ACC112 (cell line): ENCODE measurements at regions not wholly inside any gene's neighbourhood (a gene's known extent, or its start where the extent isn't known, plus 50 kb on each side); places are given as distances from the start of the nearest gene placed in this dataset.

Experiments
- H2AFZ ChIP-seq: fragments of 200-600 bp; sonication (generic); one replicate; pipeline ENCODE4 v1.6.0; 2017; ENCODE audit warnings: antibody characterized with exemption, low read length; ENCODE audit not compliant: unreplicated experiment
- H3K27ac ChIP-seq: fragments of 200-600 bp; sonication (generic); 2 replicates; pipeline ENCODE4 v1.5.1; 2014; ENCODE audit warnings: low read depth, mild to moderate bottlenecking, antibody characterized with exemption, low read length, moderate library complexity
- H3K27me3 ChIP-seq: fragments of 200-600 bp; sonication (generic); 2 replicates; pipeline ENCODE4 v1.6.1; 2014; ENCODE audit warnings: mild to moderate bottlenecking, antibody characterized with exemption, low read length, moderate library complexity, mixed read lengths; ENCODE audit not compliant: insufficient read depth
- H3K36me3 ChIP-seq: fragments of 200-600 bp; sonication (generic); 2 replicates; pipeline ENCODE4 v1.6.1; 2016; ENCODE audit warnings: mild to moderate bottlenecking, antibody characterized with exemption, low read length, moderate library complexity, mixed read lengths; ENCODE audit not compliant: insufficient read depth
- H3K4me1 ChIP-seq: fragments of 200-600 bp; sonication (generic); one replicate; pipeline ENCODE4 v1.6.1; 2016; ENCODE audit warnings: low read length, mixed read lengths; ENCODE audit not compliant: insufficient read depth, unreplicated experiment, control insufficient read depth
- H3K4me3 ChIP-seq: fragments of 200-600 bp; sonication (generic); 2 replicates; pipeline ENCODE4 v1.5.1; 2014; ENCODE audit warnings: mild to moderate bottlenecking, low read depth, low read length
- H3K79me2 ChIP-seq: fragments of 200-600 bp; sonication (generic); one replicate; pipeline ENCODE4 v1.6.0; 2016; ENCODE audit warnings: low read length; ENCODE audit not compliant: control insufficient read depth, unreplicated experiment, insufficient read depth

- no peaks in the 10 kb centered on the region for H3K36me3 ChIP-seq
- no peak overlapping the region for H2AFZ ChIP-seq
- peaks cover 12% of the 10 kb centered on the region; the same call in 1 of the 2 replicates for H3K27me3 ChIP-seq
These were observed 72.8 kb upstream of the RAI2 start for GRCh38 chrX:17933856-17934255.

GRCh38 chrX:17932781-17933180, 71.7 kb upstream of the RAI2 start:
- Histone ChIP-seq H3K27ac (no peak overlapping the region), H3K79me2 (no peaks in the 10 kb centered on the region), H3K36me3 (no peaks in the 10 kb centered on the region), H2AFZ (no peak overlapping the region), H3K27me3 (peaks cover 7% of the 10 kb centered on the region; the same call in 1 of the 2 replicates), H3K4me1 (peaks cover 13% of the 10 kb centered on the region), H3K4me3 (no peak overlapping the region)

More at GRCh38 chrX:17933856-17934255, 72.8 kb upstream of the RAI2 start:
- Histone ChIP-seq H3K27ac (no peak overlapping the region), H3K79me2 (no peaks in the 10 kb centered on the region), H3K4me3 (no peak overlapping the region), H3K4me1 (peaks cover 13% of the 10 kb centered on the region)

DNA sequence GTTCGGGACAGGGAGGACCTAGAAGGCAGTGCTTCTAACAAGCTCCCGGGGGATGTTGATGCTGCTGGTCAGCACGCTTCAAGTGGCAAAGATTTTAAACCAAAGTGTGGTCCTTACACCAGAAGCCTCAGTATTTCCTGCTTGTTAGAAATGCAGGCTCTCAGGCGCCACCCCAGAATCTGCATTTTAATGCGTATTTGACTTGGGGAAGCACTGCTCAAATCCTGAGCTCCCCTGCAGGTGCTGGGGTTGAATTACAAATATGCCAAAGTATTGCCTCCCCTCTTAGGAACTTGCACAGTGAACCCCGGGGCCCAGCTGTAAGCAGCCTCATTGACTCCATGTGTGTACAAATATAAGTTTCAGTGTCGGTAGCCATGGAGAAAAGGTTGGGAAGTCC, 70.8 kb upstream of the RAI2 start:
- Histone ChIP-seq H3K4me3 (no peak overlapping the region), H3K27me3 (0 out of 2 replicates have a peak, but pooled peaks cover 4% of the 10 kb centered on the region), H3K4me1 (peaks cover 13% of the 10 kb centered on the region), H3K79me2 (no peaks in the 10 kb centered on the region), H3K36me3 (no peaks in the 10 kb centered on the region), H3K27ac (no peak overlapping the region), H2AFZ (no peak overlapping the region)

GRCh38 chrX:17930850-17931249, 69.8 kb upstream of the RAI2 start:
- Histone ChIP-seq H3K27me3 (0 out of 2 replicates have a peak, but pooled peaks cover 2% of the 10 kb centered on the region), H3K4me1 (peaks cover 13% of the 10 kb centered on the region), H3K36me3 (no peaks in the 10 kb centered on the region), H3K27ac (no peak overlapping the region), H2AFZ (no peak overlapping the region), H3K79me2 (no peaks in the 10 kb centered on the region), H3K4me3 (no peak overlapping the region)

DNA sequence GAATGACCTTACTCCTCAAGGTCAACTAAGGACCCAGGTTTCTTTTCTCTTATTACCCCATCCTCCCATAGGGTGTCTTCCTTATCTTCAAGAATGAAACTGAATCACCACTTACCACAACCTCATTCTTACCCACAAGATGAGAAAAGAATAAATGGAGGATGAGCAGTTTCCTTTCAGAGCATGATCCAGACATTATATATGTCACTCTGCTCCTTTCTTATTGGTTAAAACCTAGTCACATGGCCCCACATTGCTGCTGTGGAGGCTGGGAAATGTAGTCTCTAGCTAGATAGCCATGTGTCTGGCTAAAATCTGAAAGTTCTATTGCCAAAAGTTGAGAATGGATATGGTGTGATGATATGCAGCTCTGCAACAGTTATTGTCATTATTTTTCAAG, 62.4 kb upstream of the RAI2 start:
- Histone ChIP-seq H3K4me1 (peaks cover 5% of the 10 kb centered on the region), H3K79me2 (no peaks in the 10 kb centered on the region), H2AFZ (no peak overlapping the region), H3K4me3 (no peak overlapping the region), H3K27me3 (no peaks in the 10 kb centered on the region), H3K27ac (no peak overlapping the region), H3K36me3 (no peaks in the 10 kb centered on the region)

GRCh38 chrX:17922303-17922702, 61.2 kb upstream of the RAI2 start:
- Histone ChIP-seq H3K36me3 (no peaks in the 10 kb centered on the region), H3K4me3 (no peak overlapping the region), H3K79me2 (no peaks in the 10 kb centered on the region), H3K27ac (no peak overlapping the region), H3K4me1 (peaks cover 5% of the 10 kb centered on the region), H2AFZ (no peak overlapping the region), H3K27me3 (no peaks in the 10 kb centered on the region)

GRCh38 chrX:17919896-17920446, 58.9 kb upstream of the RAI2 start:
- Histone ChIP-seq H3K27me3 (no peaks in the 10 kb centered on the region), H3K4me1 (peaks cover 5% of the 10 kb centered on the region), H3K4me3 (no peak overlapping the region), H3K27ac (no peak overlapping the region), H2AFZ (no peak overlapping the region), H3K79me2 (no peaks in the 10 kb centered on the region), H3K36me3 (no peaks in the 10 kb centered on the region)

DNA sequence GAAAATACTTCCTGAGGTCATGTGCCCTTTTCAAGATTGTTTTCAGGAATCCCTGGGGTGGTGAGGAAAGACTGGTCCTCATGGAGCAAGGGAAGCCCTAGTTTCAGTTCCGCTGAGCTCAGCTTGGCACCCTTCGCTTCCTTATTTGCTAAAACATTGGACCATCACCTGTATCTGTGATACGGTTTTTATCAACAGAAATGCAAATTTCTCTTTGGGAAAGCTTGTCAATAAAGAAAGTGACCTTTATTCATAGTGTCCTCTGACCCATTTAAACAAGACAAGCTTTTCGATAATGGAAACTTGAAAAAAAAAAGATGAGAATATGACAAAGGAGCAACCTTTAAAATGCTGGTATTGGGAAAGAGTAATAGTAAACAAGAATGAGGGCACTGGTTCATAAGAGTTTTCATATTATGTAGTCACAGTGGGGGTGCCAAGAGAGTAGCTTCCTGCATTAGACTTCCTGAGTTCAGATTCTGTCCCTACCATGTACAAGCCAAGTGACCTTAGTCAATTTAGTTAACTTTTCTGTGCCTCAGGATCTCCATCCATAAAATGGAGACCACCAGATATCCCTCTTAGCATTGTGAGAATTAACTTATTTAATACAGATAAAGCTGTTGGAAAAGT, 57.0 kb upstream of the RAI2 start:
- Histone ChIP-seq H3K4me3 (no peak overlapping the region), H3K36me3 (no peaks in the 10 kb centered on the region), H3K27ac (no peak overlapping the region), H2AFZ (no peak overlapping the region), H3K27me3 (no peaks in the 10 kb centered on the region), H3K79me2 (no peaks in the 10 kb centered on the region), H3K4me1 (peaks cover 5% of the 10 kb centered on the region)

DNA sequence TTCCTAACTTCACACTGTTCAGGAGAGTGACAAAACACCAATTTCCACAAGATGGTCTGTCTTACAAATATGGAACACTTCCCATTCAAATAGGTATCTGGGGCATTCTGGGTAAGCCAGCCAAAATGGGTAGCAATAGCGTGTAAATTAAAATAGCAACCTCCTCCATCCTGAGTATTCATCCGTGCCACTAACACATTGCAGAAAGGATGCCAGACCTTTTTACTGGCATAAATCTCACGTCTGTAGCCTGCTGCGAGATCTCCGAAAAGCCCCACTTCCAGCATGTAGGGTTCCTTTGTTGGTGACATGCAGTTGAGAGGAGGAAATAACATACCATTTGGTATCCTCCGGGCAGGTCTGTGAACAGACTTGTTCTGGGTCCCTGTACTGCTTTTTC, 52.7 kb upstream of the RAI2 start:
- Histone ChIP-seq H3K27me3 (no peaks in the 10 kb centered on the region), H3K4me3 (no peak overlapping the region), H2AFZ (no peak overlapping the region), H3K79me2 (no peaks in the 10 kb centered on the region), H3K36me3 (no peaks in the 10 kb centered on the region), H3K27ac (no peak overlapping the region), H3K4me1 (no peaks in the 10 kb centered on the region)
